SK-N-SH (cell line): ENCODE measurements at regions not wholly inside any gene's neighbourhood (a gene's known extent, or its start where the extent isn't known, plus 50 kb on each side); places are given as distances from the start of the nearest gene placed in this dataset.

Experiments used
- CTCF ChIA-PET: fragments of 300-600, 350-600 bp; formaldehyde crosslinking; extraction: SDS; loops from one replicate; lab custom pipeline; 2021; lab: Yijun Ruan, JAX
- POLR2A ChIA-PET: fragments of 350-600 bp; sonication (Branson Sonifier 250); formaldehyde crosslinking; extraction: SDS; loops from one replicate; lab custom pipeline; 2020; ENCODE audit warnings: antibody characterized with exemption, inconsistent platforms; lab: Yijun Ruan, JAX
- DNase-seq: peaks from one replicate; pipeline ENCODE4 v3.0.0; 2012
- H2AFZ ChIP-seq: fragments of 200-600 bp; sonication (generic); 2 replicates; pipeline ENCODE4 v1.8.1; 2016; ENCODE audit warnings: antibody characterized with exemption, mild to moderate bottlenecking, low read depth
- H3F3A ChIP-seq: fragments of 200-600 bp; sonication (generic); replicated peaks from 2 replicates; pipeline ENCODE3; 2016; ENCODE audit warnings: antibody characterized with exemption, mild to moderate bottlenecking; ENCODE audit not compliant: insufficient read depth
- H3K27ac ChIP-seq, 2 experiments: fragments of 200-500 bp in 1 of 2; fragments of 200-600 bp in 1 of 2; sonication (Bioruptor generic) in 1 of 2; sonication (generic), shearing (Covaris generic) in 1 of 2; 2 replicates each; pipeline versions ENCODE4 v1.5.1 to v1.6.1; 2014 to 2016; ENCODE audit warnings: low read depth in 2 of 2, inconsistent platforms in 1 of 2, low read length in 1 of 2, mild to moderate bottlenecking in 1 of 2, mixed read lengths in 1 of 2
- H3K27me3 ChIP-seq: fragments of 200-600 bp; sonication (generic), shearing (Covaris generic); 2 replicates; pipeline ENCODE4 v1.6.1; 2016; ENCODE audit warnings: mixed run types; ENCODE audit not compliant: insufficient read depth
- H3K36me3 ChIP-seq, 2 experiments: fragments of 200-500 bp in 1 of 2; fragments of 200-600 bp in 1 of 2; sonication (Bioruptor generic) in 1 of 2; sonication (generic) in 1 of 2; replicated peaks in 1 of 2; 2 replicates each; pipeline versions ENCODE3 to v1.5.1; 2014 to 2016; ENCODE audit warnings: low read length in 1 of 2, mild to moderate bottlenecking in 1 of 2; ENCODE audit not compliant: insufficient read depth in 2 of 2, control insufficient read depth in 1 of 2
- H3K4me1 ChIP-seq, 2 experiments: fragments of 200-500 bp in 1 of 2; fragments of 200-600 bp in 1 of 2; sonication (Bioruptor generic) in 1 of 2; sonication (generic), shearing (Covaris generic) in 1 of 2; 2 replicates each; pipeline versions ENCODE4 v1.5.1 to v1.6.1; 2014 to 2016; ENCODE audit warnings: low read depth in 1 of 2, low read length in 1 of 2, mixed run types in 1 of 2; ENCODE audit not compliant: insufficient read depth in 2 of 2, control insufficient read depth in 1 of 2
- H3K4me2 ChIP-seq: fragments of 200-600 bp; sonication (generic), shearing (Covaris generic); 2 replicates; pipeline ENCODE4 v1.6.1; 2017; ENCODE audit warnings: mixed run types
- H3K4me3 ChIP-seq, 2 experiments: fragments of 200-500 bp in 1 of 2; fragments of 200-600 bp in 1 of 2; sonication (Bioruptor generic) in 1 of 2; sonication (generic), shearing (Covaris generic) in 1 of 2; 2 replicates each; pipeline versions ENCODE4 v1.5.1 to v1.8.1; 2014 to 2016; ENCODE audit warnings: low read depth in 2 of 2, inconsistent platforms in 1 of 2, low read length in 1 of 2, mild to moderate bottlenecking in 1 of 2, mixed read lengths in 1 of 2, moderate library complexity in 1 of 2
- H3K79me2 ChIP-seq: fragments of 200-600 bp; sonication (generic); 2 replicates; pipeline ENCODE4 v1.8.1; 2017; ENCODE audit warnings: mild to moderate bottlenecking; ENCODE audit not compliant: insufficient read depth
- H3K9ac ChIP-seq: fragments of 200-600 bp; sonication (generic); 2 replicates; pipeline ENCODE4 v1.6.1; 2017; ENCODE audit warnings: mixed run types
- H3K9me2 ChIP-seq: fragments of 200-600 bp; sonication (generic); 2 replicates; pipeline ENCODE4 v1.6.1; 2017; ENCODE audit warnings: mixed run types
- H3K9me3 ChIP-seq: fragments of 200-600 bp; sonication (generic); 2 replicates; pipeline ENCODE4 v1.6.1; 2017; ENCODE audit warnings: mixed run types, mild to moderate bottlenecking, moderate library complexity
- H4K20me1 ChIP-seq: fragments of 200-600 bp; sonication (generic); 2 replicates; pipeline ENCODE4 v1.6.1; 2017; ENCODE audit warnings: mild to moderate bottlenecking, mixed run types; ENCODE audit not compliant: insufficient read depth
- CHD2 ChIP-seq: fragments of 150-350 bp; IDR thresholded peaks from 2 replicates; pipeline ENCODE4 v1.6.1; 2018; ENCODE audit warnings: low read length; ENCODE audit not compliant: partially characterized antibody
- ELF1 ChIP-seq: IDR thresholded peaks from 2 replicates; pipeline ENCODE4 v1.4.0; 2012
- EP300 ChIP-seq, 2 experiments: IDR thresholded peaks; 2 replicates each; pipeline versions ENCODE4 v1.4.0 to v1.6.1; 2012; ENCODE audit warnings: borderline replicate concordance in 1 of 2, low read depth in 1 of 2, low read length in 1 of 2
- EZH2phosphoT487 ChIP-seq: fragments of 200-600 bp; sonication (generic); IDR thresholded peaks from 2 replicates; pipeline ENCODE4 v1.6.1; 2017; ENCODE audit warnings: low read depth, mixed run types, mild to moderate bottlenecking, antibody characterized with exemption, moderate library complexity, borderline replicate concordance
- FOXJ3 ChIP-seq: sonication (generic); formaldehyde crosslinking; IDR thresholded peaks from 2 replicates; pipeline ENCODE4 v1.5.1; 2020; ENCODE audit warnings: mild to moderate bottlenecking, missing genetic modification reagents
- GABPA ChIP-seq: IDR thresholded peaks from 2 replicates; pipeline ENCODE4 v1.4.0; 2012; ENCODE audit warnings: low read depth, mild to moderate bottlenecking
- MEF2A ChIP-seq: IDR thresholded peaks from 2 replicates; pipeline ENCODE4 v1.4.0; 2012; ENCODE audit warnings: low read depth, borderline replicate concordance
- MXI1 ChIP-seq: IDR thresholded peaks from 2 replicates; pipeline ENCODE4 v1.6.1; 2012; ENCODE audit warnings: mild to moderate bottlenecking, low read depth, low read length, improper control_type of control experiment
- NRF1 ChIP-seq: IDR thresholded peaks from 2 replicates; pipeline ENCODE4 v1.6.1; 2012; ENCODE audit warnings: low read depth, mild to moderate bottlenecking, low read length
- POLR2AphosphoS5 ChIP-seq: IDR thresholded peaks from 2 replicates; pipeline ENCODE4 v1.6.1; 2012; ENCODE audit warnings: low read depth, low read length
- RAD21 ChIP-seq: IDR thresholded peaks from 2 replicates; pipeline ENCODE4 v1.6.1; 2012; ENCODE audit warnings: mild to moderate bottlenecking, low read length
- RCOR1 ChIP-seq: fragments of 150-350 bp; IDR thresholded peaks from 2 replicates; pipeline ENCODE4 v1.6.1; 2017; ENCODE audit warnings: antibody characterized with exemption, low read length
- RXRA ChIP-seq: IDR thresholded peaks from 2 replicates; pipeline ENCODE4 v1.4.0; 2012; ENCODE audit warnings: low read depth, mild to moderate bottlenecking, borderline replicate concordance
- SIN3A ChIP-seq: IDR thresholded peaks from 2 replicates; pipeline ENCODE4 v1.6.1; 2012; ENCODE audit warnings: low read depth, mild to moderate bottlenecking, low read length, moderate library complexity, borderline replicate concordance
- SMC3 ChIP-seq: IDR thresholded peaks from 2 replicates; pipeline ENCODE4 v1.6.1; 2012; ENCODE audit warnings: low read depth, low read length, improper control_type of control experiment
- TAF1 ChIP-seq: IDR thresholded peaks from 2 replicates; pipeline ENCODE4 v1.6.1; 2012; ENCODE audit warnings: low read depth, mild to moderate bottlenecking, low read length, moderate library complexity, borderline replicate concordance
- TCF12 ChIP-seq: IDR thresholded peaks from 2 replicates; pipeline ENCODE4 v1.4.0; 2012
- WGBS: methylation state at CpG from one replicate; pipeline ENCODE4 v1.1.6; 2017; ENCODE audit warnings: low lambda C conversion rate; 5-methylcytosine and 5-hydroxymethylcytosine counted together
- TF ChIP-seq, protein P1 (sequence below): IDR thresholded peaks from 2 replicates; pipeline ENCODE4 v1.4.0; 2012; ENCODE audit warnings: low read depth, borderline replicate concordance
- TF ChIP-seq, protein P2 (sequence below): fragments of 200-600 bp; sonication (generic); IDR thresholded peaks from 2 replicates; pipeline ENCODE4 v1.6.1; 2017; ENCODE audit warnings: antibody characterized with exemption, mild to moderate bottlenecking, moderate library complexity
- TF ChIP-seq, protein P3 (sequence below): IDR thresholded peaks from 2 replicates; pipeline ENCODE4; 2012
- TF ChIP-seq, protein P4 (sequence below): fragments of 150-350 bp; IDR thresholded peaks from 2 replicates; pipeline ENCODE4 v1.6.1; 2016; ENCODE audit warnings: mild to moderate bottlenecking, low read depth, low read length

DNA sequence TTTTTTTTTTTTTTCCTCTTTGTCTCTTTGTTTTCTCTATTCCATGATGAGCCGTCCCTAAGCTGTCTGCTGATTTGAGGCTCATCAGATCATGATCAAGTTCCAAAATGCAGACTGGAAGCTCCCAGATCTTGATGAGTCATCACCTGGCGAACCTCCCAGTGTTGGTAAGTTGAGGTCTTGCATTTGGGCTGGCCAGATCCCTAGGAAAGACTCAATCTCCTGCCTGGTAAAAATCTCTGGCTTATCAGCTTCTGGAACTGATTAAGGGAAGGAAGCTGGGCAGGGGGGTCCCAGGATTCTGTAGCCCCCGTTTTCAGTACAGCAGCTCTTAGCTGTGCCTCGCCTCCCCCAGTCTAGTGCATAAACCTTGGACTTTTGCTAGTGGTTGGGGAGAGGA is 69.0 kb downstream of the TSPAN17 start (continued):
- no peak for TF ChIP-seq MXI1
- TF ChIP-seq POLR2AphosphoS5, result 0 out of 2 replicates have a peak, but pooled peaks have one; percentile 19
- no peak for TF ChIP-seq RXRA
- no peak for TF ChIP-seq SMC3
- peak; percentile 37 for TF ChIP-seq CHD2
- no peak for TF ChIP-seq EZH2phosphoT487
- peak; percentile 13 to 14; a peak in 1 of 4 replicates for TF ChIP-seq EP300 (IDR thresholded peaks at IDR 0.05; ENCODE audit: borderline replicate concordance in 1 of 2, low read depth in 1 of 2, low read length in 1 of 2)
- no peak for TF ChIP-seq MEF2A
- TF ChIP-seq SIN3A, result no peak
- no peak for TF ChIP-seq FOXJ3 (CRISPR knock-in tag)
- peak; percentile 33; the same call in 1 of the 2 replicates for TF ChIP-seq RCOR1
- TF ChIP-seq, protein P1, sequence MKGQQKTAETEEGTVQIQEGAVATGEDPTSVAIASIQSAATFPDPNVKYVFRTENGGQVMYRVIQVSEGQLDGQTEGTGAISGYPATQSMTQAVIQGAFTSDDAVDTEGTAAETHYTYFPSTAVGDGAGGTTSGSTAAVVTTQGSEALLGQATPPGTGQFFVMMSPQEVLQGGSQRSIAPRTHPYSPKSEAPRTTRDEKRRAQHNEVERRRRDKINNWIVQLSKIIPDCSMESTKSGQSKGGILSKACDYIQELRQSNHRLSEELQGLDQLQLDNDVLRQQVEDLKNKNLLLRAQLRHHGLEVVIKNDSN, result no peak
- TF ChIP-seq TAF1, result no peak
- no peak for TF ChIP-seq NRF1
- TF ChIP-seq ELF1, result no peak
- TF ChIP-seq RAD21, result no peak

DNA sequence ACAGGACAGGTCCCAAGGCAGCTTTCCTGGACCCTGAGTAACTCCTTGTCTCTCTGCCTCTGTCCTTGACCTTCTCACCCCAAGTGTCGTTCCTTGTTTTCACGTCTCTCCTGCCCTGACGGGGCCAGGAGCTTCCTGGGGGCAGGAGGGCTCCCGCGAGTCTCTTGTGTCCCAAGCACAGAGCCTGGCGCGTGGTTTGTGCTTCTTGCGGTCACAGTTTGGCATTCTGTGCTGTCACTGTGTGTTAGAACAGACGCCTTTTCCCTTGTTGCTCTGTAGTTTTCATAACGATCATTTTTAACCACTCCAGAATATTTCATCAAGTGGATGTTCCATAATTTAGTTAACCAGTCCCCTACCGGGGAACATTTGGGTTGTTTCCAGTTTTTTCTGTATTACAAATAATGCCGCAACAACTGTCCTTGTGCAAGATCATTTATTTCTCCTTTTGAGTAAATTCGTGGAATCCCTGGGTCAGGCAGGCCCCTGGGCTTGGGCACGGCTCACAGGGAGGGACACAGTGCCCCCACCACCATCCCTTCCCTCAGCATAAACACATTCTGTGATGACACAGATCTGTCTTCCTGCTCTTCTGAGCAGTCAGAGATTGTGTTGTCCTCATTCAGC is 71.9 kb downstream of the TSPAN17 start:
- Histone ChIP-seq H3K9me3 (no peaks in the 10 kb centered on the region), H3F3A (no peaks in the 10 kb centered on the region), H3K79me2 (no peaks in the 10 kb centered on the region), H3K36me3 (no peaks in the 10 kb centered on the region), H3K4me2 (no peak overlapping the region), H2AFZ (no peak overlapping the region), H4K20me1 (no peaks in the 10 kb centered on the region), H3K9ac (no peak overlapping the region), H3K4me3 (no peak overlapping the region)
- no peak for DNase-seq
- CTCF ChIA-PET, result interaction anchor here (1.0 to 2.1 kb wide), 2 partner anchors 16 to 19 kb away, joined by 3 to 5 read pairs; no protein-coding TSS in a partner anchor
- TF ChIP-seq FOXJ3 (CRISPR knock-in tag) (no peak), GABPA (no peak), POLR2AphosphoS5 (no peak), TAF1 (no peak), TCF12 (no peak), SMC3 (no peak)
- TF ChIP-seq, protein P2, sequence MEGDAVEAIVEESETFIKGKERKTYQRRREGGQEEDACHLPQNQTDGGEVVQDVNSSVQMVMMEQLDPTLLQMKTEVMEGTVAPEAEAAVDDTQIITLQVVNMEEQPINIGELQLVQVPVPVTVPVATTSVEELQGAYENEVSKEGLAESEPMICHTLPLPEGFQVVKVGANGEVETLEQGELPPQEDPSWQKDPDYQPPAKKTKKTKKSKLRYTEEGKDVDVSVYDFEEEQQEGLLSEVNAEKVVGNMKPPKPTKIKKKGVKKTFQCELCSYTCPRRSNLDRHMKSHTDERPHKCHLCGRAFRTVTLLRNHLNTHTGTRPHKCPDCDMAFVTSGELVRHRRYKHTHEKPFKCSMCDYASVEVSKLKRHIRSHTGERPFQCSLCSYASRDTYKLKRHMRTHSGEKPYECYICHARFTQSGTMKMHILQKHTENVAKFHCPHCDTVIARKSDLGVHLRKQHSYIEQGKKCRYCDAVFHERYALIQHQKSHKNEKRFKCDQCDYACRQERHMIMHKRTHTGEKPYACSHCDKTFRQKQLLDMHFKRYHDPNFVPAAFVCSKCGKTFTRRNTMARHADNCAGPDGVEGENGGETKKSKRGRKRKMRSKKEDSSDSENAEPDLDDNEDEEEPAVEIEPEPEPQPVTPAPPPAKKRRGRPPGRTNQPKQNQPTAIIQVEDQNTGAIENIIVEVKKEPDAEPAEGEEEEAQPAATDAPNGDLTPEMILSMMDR, result no peak
- TF ChIP-seq, protein P3, sequence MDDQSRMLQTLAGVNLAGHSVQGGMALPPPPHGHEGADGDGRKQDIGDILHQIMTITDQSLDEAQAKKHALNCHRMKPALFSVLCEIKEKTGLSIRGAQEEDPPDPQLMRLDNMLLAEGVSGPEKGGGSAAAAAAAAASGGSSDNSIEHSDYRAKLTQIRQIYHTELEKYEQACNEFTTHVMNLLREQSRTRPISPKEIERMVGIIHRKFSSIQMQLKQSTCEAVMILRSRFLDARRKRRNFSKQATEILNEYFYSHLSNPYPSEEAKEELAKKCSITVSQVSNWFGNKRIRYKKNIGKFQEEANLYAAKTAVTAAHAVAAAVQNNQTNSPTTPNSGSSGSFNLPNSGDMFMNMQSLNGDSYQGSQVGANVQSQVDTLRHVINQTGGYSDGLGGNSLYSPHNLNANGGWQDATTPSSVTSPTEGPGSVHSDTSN, result no peak
- TF ChIP-seq, protein P4, sequence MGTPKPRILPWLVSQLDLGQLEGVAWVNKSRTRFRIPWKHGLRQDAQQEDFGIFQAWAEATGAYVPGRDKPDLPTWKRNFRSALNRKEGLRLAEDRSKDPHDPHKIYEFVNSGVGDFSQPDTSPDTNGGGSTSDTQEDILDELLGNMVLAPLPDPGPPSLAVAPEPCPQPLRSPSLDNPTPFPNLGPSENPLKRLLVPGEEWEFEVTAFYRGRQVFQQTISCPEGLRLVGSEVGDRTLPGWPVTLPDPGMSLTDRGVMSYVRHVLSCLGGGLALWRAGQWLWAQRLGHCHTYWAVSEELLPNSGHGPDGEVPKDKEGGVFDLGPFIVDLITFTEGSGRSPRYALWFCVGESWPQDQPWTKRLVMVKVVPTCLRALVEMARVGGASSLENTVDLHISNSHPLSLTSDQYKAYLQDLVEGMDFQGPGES, result no peak
- TF ChIP-seq, protein P1, result no peak
- TF ChIP-seq, all 33 proteins: peak for 0
- Histone ChIP-seq H3K27me3 (peaks cover 28% of the 10 kb centered on the region), H3K27ac (no peak overlapping the region), H3K9me2 (no peaks in the 10 kb centered on the region), H3K4me1 (peaks cover 9 to 20% of the 10 kb centered on the region in 2 experiments; a peak in 2 of 4 replicates)
- POLR2A ChIA-PET, result no interaction called here
- WGBS, result 43% methylated on average over 14 of the region's 14 CpGs
